PC-9 (cell line): ENCODE measurements at regions not wholly inside any gene's neighbourhood (a gene's known extent, or its start where the extent isn't known, plus 50 kb on each side); places are given as distances from the start of the nearest gene placed in this dataset.

Experiments used
- BruUV-seq: library from RNA; stranded (reverse); fragments of 400-500 nt; replicated peaks from 2 replicates; lab custom pipeline; 2021; lab: Mats Ljungman, UMichigan
- CTCF ChIA-PET: fragments of 300-600 bp; sonication (Branson Sonifier 250); formaldehyde crosslinking; loops from one replicate; lab custom pipeline; 2022; ENCODE audit warnings: antibody characterized with exemption; lab: Charles Lee
- POLR2A ChIA-PET: fragments of 300-600 bp; sonication (Branson Sonifier 250); formaldehyde crosslinking; loops from one replicate; lab custom pipeline; 2022; ENCODE audit warnings: antibody characterized with exemption; ENCODE audit not compliant: unreplicated experiment; lab: Charles Lee
- DNase-seq, 2 experiments: peaks; one replicate each; pipeline versions ENCODE4 v3.0.0 to v3.0.0-alpha.2; 2015 to 2022; ENCODE audit warnings: mixed read lengths in 1 of 2
- H2AFZ ChIP-seq: fragments of 200-600 bp; sonication (generic); 2 replicates; pipeline ENCODE4 v1.8.1; 2017; ENCODE audit warnings: antibody characterized with exemption
- H3F3A ChIP-seq: fragments of 200-600 bp; sonication (generic); 2 replicates; pipeline ENCODE4 v1.8.1; 2017; ENCODE audit warnings: antibody characterized with exemption, mild to moderate bottlenecking, low read depth; ENCODE audit not compliant: insufficient read depth
- H3K27ac ChIP-seq: fragments of 200-600 bp; sonication (generic); 2 replicates; pipeline ENCODE4 v1.6.1; 2016; ENCODE audit warnings: mixed run types
- H3K27me3 ChIP-seq: fragments of 200-600 bp; sonication (generic); 2 replicates; pipeline ENCODE4 v1.6.1; 2016; ENCODE audit warnings: low read depth, mixed run types; ENCODE audit not compliant: insufficient read depth
- H3K36me3 ChIP-seq: fragments of 200-600 bp; sonication (generic); 2 replicates; pipeline ENCODE4 v1.6.1; 2016; ENCODE audit warnings: low read depth, mixed run types
- H3K4me1 ChIP-seq: fragments of 200-600 bp; sonication (generic); replicated peaks from 2 replicates; pipeline ENCODE4 v1.6.1; 2016; ENCODE audit warnings: mixed run types; ENCODE audit not compliant: insufficient read depth
- H3K4me2 ChIP-seq: fragments of 200-600 bp; sonication (generic); 2 replicates; pipeline ENCODE4 v1.6.1; 2017; ENCODE audit warnings: mixed run types
- H3K4me3 ChIP-seq: fragments of 200-600 bp; sonication (generic); 2 replicates; pipeline ENCODE4 v1.6.1; 2016; ENCODE audit warnings: mixed run types
- H3K79me2 ChIP-seq: fragments of 200-600 bp; sonication (generic); 2 replicates; pipeline ENCODE4 v1.6.1; 2017; ENCODE audit warnings: low read depth, mixed run types
- H3K9me2 ChIP-seq: fragments of 200-600 bp; sonication (generic); 2 replicates; pipeline ENCODE4 v1.8.1; 2017; ENCODE audit warnings: mild to moderate bottlenecking; ENCODE audit not compliant: insufficient read depth
- H3K9me3 ChIP-seq: fragments of 200-600 bp; sonication (generic); 2 replicates; pipeline ENCODE4 v1.8.1; 2016; ENCODE audit warnings: low read depth; ENCODE audit not compliant: insufficient read depth
- H4K20me1 ChIP-seq: fragments of 200-600 bp; sonication (generic); 2 replicates; pipeline ENCODE4 v1.8.1; 2017; ENCODE audit not compliant: insufficient read depth
- EZH2 ChIP-seq: fragments of 200-600 bp; sonication (generic); IDR thresholded peaks from 2 replicates; pipeline ENCODE4 v1.8.0; 2017; ENCODE audit warnings: antibody characterized with exemption, low read depth
- intact Hi-C: fragments of 100-400 bp; cut with micrococcal nuclease; formaldehyde crosslinking; loops from one replicate; pipeline ENCODE4 v1.10.0; 2022; ENCODE audit not compliant: unreplicated experiment
- TF ChIP-seq, protein P1 (sequence below): fragments of 200-600 bp; sonication (generic); conservative IDR thresholded peaks from 2 replicates; pipeline ENCODE4 v1.6.1; 2017; ENCODE audit warnings: mixed run types, antibody characterized with exemption, mild to moderate bottlenecking, moderate library complexity

DNA sequence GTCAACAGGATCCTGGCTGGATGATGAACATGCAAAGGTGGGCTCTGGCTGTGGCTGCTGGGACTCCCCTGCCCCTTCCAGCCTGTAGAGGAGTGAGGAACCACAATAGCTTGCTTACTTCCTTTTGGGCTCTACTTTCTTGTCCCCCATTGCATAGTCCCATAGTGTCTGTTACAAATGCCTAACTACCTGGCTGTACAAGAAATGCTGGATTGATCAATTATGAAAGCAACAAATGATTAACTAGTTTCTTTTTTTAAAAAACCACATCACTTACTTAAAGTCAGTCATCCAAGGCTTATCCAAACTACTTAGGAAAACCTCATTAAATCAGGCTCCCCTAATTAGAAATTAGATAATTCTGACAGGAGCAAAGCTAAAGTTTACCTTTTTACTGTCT is 514.1 kb upstream of the PKN2 start:
- BruUV-seq = no TSS peak

DNA sequence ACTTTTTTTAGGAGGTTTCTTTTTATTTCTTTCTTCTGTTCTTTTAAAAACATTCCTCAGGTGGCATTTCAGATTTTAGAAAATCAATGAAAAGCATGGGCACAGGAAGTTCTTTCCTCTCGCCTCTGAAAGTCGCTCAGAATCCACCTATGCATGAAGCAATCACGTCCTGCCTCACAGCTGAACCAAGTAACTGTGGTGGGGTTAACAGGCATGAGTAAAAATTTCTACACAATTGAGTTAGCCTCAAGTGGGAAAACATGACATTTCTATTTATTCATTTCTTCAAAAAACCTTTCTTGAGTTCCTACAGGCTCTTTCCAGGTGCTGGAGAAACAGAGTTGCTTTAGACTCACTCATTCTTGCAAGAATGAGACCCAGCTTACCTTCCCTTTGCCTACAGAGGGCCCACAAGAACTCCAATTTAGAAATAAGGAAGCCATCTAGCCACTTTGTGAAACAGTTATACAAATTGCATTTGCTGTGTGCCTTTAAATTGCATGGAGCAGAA is 508.9 kb upstream of the PKN2 start:
- Histone ChIP-seq H2AFZ (0 out of 2 replicates have a peak overlapping the region, but pooled peaks have one; percentile 35), H3K36me3 (no peaks in the 10 kb centered on the region), H3K9me2 (no peaks in the 10 kb centered on the region), H4K20me1 (no peaks in the 10 kb centered on the region), H3K79me2 (no peaks in the 10 kb centered on the region), H3K4me2 (peak overlapping the region; percentile 20), H3K27me3 (no peaks in the 10 kb centered on the region), H3K4me1 (peaks cover 14% of the 10 kb centered on the region), H3K4me3 (no peak overlapping the region), H3K27ac (no peak overlapping the region), H3F3A (no peaks in the 10 kb centered on the region; the same call in 1 of the 2 replicates), H3K9me3 (no peaks in the 10 kb centered on the region)
- DNase-seq = no peak
- no peak for TF ChIP-seq EZH2
- TF ChIP-seq, protein P1, sequence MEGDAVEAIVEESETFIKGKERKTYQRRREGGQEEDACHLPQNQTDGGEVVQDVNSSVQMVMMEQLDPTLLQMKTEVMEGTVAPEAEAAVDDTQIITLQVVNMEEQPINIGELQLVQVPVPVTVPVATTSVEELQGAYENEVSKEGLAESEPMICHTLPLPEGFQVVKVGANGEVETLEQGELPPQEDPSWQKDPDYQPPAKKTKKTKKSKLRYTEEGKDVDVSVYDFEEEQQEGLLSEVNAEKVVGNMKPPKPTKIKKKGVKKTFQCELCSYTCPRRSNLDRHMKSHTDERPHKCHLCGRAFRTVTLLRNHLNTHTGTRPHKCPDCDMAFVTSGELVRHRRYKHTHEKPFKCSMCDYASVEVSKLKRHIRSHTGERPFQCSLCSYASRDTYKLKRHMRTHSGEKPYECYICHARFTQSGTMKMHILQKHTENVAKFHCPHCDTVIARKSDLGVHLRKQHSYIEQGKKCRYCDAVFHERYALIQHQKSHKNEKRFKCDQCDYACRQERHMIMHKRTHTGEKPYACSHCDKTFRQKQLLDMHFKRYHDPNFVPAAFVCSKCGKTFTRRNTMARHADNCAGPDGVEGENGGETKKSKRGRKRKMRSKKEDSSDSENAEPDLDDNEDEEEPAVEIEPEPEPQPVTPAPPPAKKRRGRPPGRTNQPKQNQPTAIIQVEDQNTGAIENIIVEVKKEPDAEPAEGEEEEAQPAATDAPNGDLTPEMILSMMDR = no peak
- CTCF ChIA-PET = interaction anchor here (0.7 kb wide), 1 partner anchor 74 kb away, joined by 3 read pairs; no protein-coding TSS in a partner anchor
- POLR2A ChIA-PET = no interaction called here
- no TSS peak for BruUV-seq
- intact Hi-C loops = loop anchor here (5.0 kb wide), 2 partner anchors 848 to 1043 kb away; partner anchors contain the start of gene LMO4

More for the DNA sequence above, 514.1 kb upstream of the PKN2 start:
- Histone ChIP-seq H4K20me1 (no peaks in the 10 kb centered on the region), H3K9me3 (no peaks in the 10 kb centered on the region), H3F3A (no peaks in the 10 kb centered on the region), H3K27me3 (no peaks in the 10 kb centered on the region), H3K9me2 (no peaks in the 10 kb centered on the region), H2AFZ (no peak overlapping the region), H3K27ac (no peak overlapping the region), H3K36me3 (no peaks in the 10 kb centered on the region), H3K79me2 (no peaks in the 10 kb centered on the region), H3K4me2 (no peak overlapping the region), H3K4me3 (no peak overlapping the region), H3K4me1 (no peaks in the 10 kb centered on the region)
- no peak for TF ChIP-seq EZH2
- TF ChIP-seq, protein P1 = no peak
- ChIA-PET CTCF (no interaction called here), POLR2A (no interaction called here)
- intact Hi-C loops = no loop called here
- DNase-seq = no peak

DNA sequence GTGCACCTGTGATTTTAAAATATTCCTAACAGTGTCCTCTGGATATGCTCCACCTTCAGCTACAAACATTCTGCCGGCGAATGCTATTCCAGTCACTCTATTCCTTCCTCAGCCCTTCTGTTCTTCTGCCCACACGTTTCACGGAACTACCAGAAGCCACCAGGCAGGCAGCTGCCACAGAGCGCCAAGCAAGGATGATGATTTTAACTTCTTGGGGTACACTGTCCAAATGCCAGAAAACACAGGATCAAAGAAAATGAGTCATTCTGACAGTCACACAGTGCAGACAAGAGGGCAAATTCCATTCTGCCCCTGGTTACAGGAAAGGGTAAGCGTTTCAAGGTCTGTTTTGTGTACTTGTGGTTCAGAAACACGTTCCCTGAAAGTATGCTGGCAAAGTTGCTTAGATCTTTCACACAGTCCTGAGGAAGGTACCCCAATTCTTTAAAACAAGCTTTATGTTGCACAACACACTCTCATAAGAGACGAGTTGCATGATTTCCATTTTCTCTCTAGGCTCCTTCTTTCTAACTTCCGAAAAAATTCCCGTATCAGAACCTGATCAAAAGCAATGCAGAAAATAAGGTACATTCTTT is 508.3 kb upstream of the PKN2 start:
- POLR2A ChIA-PET = interaction anchor here (0.5 to 0.6 kb wide), 2 partner anchors 1010 to 1153 kb away, joined by 4 read pairs; no protein-coding TSS in a partner anchor
- peak overlapping the region; percentile 20 for H3K4me2 ChIP-seq
- H2AFZ ChIP-seq = peak overlapping the region; percentile 35; the same call in 1 of the 2 replicates
- H3K4me3 ChIP-seq = no peak overlapping the region
- no peak for TF ChIP-seq EZH2
- TF ChIP-seq, protein P1 = no peak
- H3K36me3 ChIP-seq = no peaks in the 10 kb centered on the region
- no peak overlapping the region for H3K27ac ChIP-seq
- intact Hi-C loops = loop anchor here (5.0 kb wide), 2 partner anchors 848 to 1043 kb away; partner anchors contain the start of gene LMO4
- H3K9me3 ChIP-seq = no peaks in the 10 kb centered on the region
- H3K4me1 ChIP-seq = peaks cover 14% of the 10 kb centered on the region
- no peaks in the 10 kb centered on the region; the same call in 1 of the 2 replicates for H3F3A ChIP-seq
- no TSS peak for BruUV-seq
- no peaks in the 10 kb centered on the region for H4K20me1 ChIP-seq
- no peaks in the 10 kb centered on the region for H3K27me3 ChIP-seq
- H3K79me2 ChIP-seq = no peaks in the 10 kb centered on the region
- CTCF ChIA-PET = interaction anchor here (0.6 to 0.7 kb wide), 2 partner anchors 74 to 124 kb away, joined by 3 read pairs; no protein-coding TSS in a partner anchor
- DNase-seq = peak; percentile 40 to 43
- no peaks in the 10 kb centered on the region for H3K9me2 ChIP-seq
